ENCODE measurements at regions not wholly inside any gene's neighbourhood (a gene's known extent, or its start where the extent isn't known, plus 50 kb on each side); places are given as distances from the start of the nearest gene placed in this dataset.

- POLR2A ChIA-PET = no interaction called here
- Histone ChIP-seq H4K20me1 (ENCODE audit: insufficient read depth) (no peaks in the 10 kb centered on the region; the same call in 1 of the 2 replicates), H3K4me1 (ENCODE audit: control insufficient read depth in 1 of 2, insufficient read depth in 2 of 2, low read length in 2 of 2) (no peaks in the 10 kb centered on the region), H3K27me3 (ENCODE audit: insufficient read depth, low read length) (no peaks in the 10 kb centered on the region), H3K27ac (ENCODE audit: low read depth, low read length) (no peak overlapping the region), H3K4me3 (replicated peaks in 1 of 2; ENCODE audit: low read depth in 1 of 2, low read length in 2 of 2) (no peak overlapping the region), H3K36me3 (ENCODE audit: control insufficient read depth in 1 of 2, insufficient read depth in 2 of 2, low read length in 2 of 2) (no peaks in the 10 kb centered on the region), H3K79me2 (ENCODE audit: insufficient read depth, low read length) (no peaks in the 10 kb centered on the region), H3K9me2 (ENCODE audit: insufficient read depth) (no peaks in the 10 kb centered on the region), H3K9ac (ENCODE audit: low read length) (no peak overlapping the region), H2AFZ (ENCODE audit: low read depth, low read length, poor library complexity, severe bottlenecking) (no peak overlapping the region), H3K4me2 (ENCODE audit: low read length) (no peak overlapping the region), H3K9me3 (ENCODE audit: control insufficient read depth in 1 of 2, insufficient read depth in 1 of 2, low read depth in 1 of 2, low read length in 2 of 2) (no peaks in the 10 kb centered on the region)
- DNase-seq (ENCODE audit: low read depth, low spot score) (no peak), ATAC-seq (no peak)
- RAD21 ChIA-PET (ENCODE audit: low non-redundant PET in 1 of 2, low total read pairs in 2 of 2, uncharacterized antibody in 2 of 2, unreplicated experiment in 2 of 2) = no interaction called here
- CTCF ChIA-PET = no interaction called here
- intact Hi-C loops (cut with micrococcal nuclease) = loop anchor here (5.0 kb wide), 1 partner anchor 49 kb away; no protein-coding TSS in a partner anchor
- TF ChIP-seq, protein P1, sequence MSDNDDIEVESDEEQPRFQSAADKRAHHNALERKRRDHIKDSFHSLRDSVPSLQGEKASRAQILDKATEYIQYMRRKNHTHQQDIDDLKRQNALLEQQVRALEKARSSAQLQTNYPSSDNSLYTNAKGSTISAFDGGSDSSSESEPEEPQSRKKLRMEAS (IDR thresholded peaks at IDR 0.05) = no peak
- TF ChIP-seq ZFX (IDR thresholded peaks at IDR 0.05) (no peak), JUND (IDR thresholded peaks at IDR 0.05) (no peak), YY1 (IDR thresholded peaks at IDR 0.05; ENCODE audit: extremely low read depth, insufficient replicate concordance, low read depth, low read length) (no peak), POLR2A (IDR thresholded peaks at IDR 0.05; ENCODE audit: borderline replicate concordance, extremely low read depth, insufficient read depth, insufficient read length) (no peak)
- no TSS peak for BruUV-seq (replicated peaks)
Measured at GRCh38 chr9:29668732-29669131, 2095.5 kb upstream of the C9orf72 start.

- H3K4me2 ChIP-seq (ENCODE audit: low read length) = no peak overlapping the region
- H3K9ac ChIP-seq (ENCODE audit: low read length) = no peak overlapping the region
- no peak overlapping the region for H2AFZ ChIP-seq (ENCODE audit: low read depth, low read length, poor library complexity, severe bottlenecking)
- no peak for ATAC-seq
- CTCF ChIA-PET = no interaction called here
- no peaks in the 10 kb centered on the region for H3K4me1 ChIP-seq (ENCODE audit: control insufficient read depth in 1 of 2, insufficient read depth in 2 of 2, low read length in 2 of 2)
- intact Hi-C loops (cut with micrococcal nuclease) = loop anchor here (5.0 kb wide), 1 partner anchor 48 kb away; no protein-coding TSS in a partner anchor
- no peak overlapping the region for H3K27ac ChIP-seq (ENCODE audit: low read depth, low read length)
- no peaks in the 10 kb centered on the region for H3K36me3 ChIP-seq (ENCODE audit: control insufficient read depth in 1 of 2, insufficient read depth in 2 of 2, low read length in 2 of 2)
- H3K4me3 ChIP-seq (replicated peaks in 1 of 2; ENCODE audit: low read depth in 1 of 2, low read length in 2 of 2) = no peak overlapping the region
- H3K27me3 ChIP-seq (ENCODE audit: insufficient read depth, low read length) = no peaks in the 10 kb centered on the region
- no peak for TF ChIP-seq ZNF274 (IDR thresholded peaks at IDR 0.05; ENCODE audit: low read depth, low read length)
- TF ChIP-seq JUND (IDR thresholded peaks at IDR 0.05) = no peak
- no peak for TF ChIP-seq CEBPB (IDR thresholded peaks at IDR 0.05; ENCODE audit: low read depth)
- no peak for TF ChIP-seq EGR1 (IDR thresholded peaks at IDR 0.05; ENCODE audit: low read depth)
- TF ChIP-seq CBX3 (IDR thresholded peaks at IDR 0.05; ENCODE audit: low read depth) = no peak
- TF ChIP-seq, protein P2, sequence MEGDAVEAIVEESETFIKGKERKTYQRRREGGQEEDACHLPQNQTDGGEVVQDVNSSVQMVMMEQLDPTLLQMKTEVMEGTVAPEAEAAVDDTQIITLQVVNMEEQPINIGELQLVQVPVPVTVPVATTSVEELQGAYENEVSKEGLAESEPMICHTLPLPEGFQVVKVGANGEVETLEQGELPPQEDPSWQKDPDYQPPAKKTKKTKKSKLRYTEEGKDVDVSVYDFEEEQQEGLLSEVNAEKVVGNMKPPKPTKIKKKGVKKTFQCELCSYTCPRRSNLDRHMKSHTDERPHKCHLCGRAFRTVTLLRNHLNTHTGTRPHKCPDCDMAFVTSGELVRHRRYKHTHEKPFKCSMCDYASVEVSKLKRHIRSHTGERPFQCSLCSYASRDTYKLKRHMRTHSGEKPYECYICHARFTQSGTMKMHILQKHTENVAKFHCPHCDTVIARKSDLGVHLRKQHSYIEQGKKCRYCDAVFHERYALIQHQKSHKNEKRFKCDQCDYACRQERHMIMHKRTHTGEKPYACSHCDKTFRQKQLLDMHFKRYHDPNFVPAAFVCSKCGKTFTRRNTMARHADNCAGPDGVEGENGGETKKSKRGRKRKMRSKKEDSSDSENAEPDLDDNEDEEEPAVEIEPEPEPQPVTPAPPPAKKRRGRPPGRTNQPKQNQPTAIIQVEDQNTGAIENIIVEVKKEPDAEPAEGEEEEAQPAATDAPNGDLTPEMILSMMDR (IDR thresholded peaks at IDR 0.05 in 2 of 3, conservative IDR thresholded peaks at IDR 0.05 in 1 of 3; ENCODE audit: borderline replicate concordance in 1 of 3, insufficient read depth in 1 of 3, low read depth in 2 of 3, low read length in 2 of 3) = no peak
- no peak for TF ChIP-seq POLR2AphosphoS5 (IDR thresholded peaks at IDR 0.05; ENCODE audit: low read depth, low read length)
- no peak for TF ChIP-seq FOSL1 (IDR thresholded peaks at IDR 0.05; ENCODE audit: low read depth)
- no peak for DNase-seq (ENCODE audit: low read depth, low spot score)
- H3K79me2 ChIP-seq (ENCODE audit: insufficient read depth, low read length) = no peaks in the 10 kb centered on the region
- no TSS peak for BruUV-seq (replicated peaks)
- no peaks in the 10 kb centered on the region for H3K9me2 ChIP-seq (ENCODE audit: insufficient read depth)
- H3K9me3 ChIP-seq (ENCODE audit: control insufficient read depth in 1 of 2, insufficient read depth in 1 of 2, low read depth in 1 of 2, low read length in 2 of 2) = no peaks in the 10 kb centered on the region
- POLR2A ChIA-PET = no interaction called here
- RAD21 ChIA-PET (ENCODE audit: low non-redundant PET in 1 of 2, low total read pairs in 2 of 2, uncharacterized antibody in 2 of 2, unreplicated experiment in 2 of 2) = no interaction called here
- no peaks in the 10 kb centered on the region; the same call in 1 of the 2 replicates for H4K20me1 ChIP-seq (ENCODE audit: insufficient read depth)
Measured at GRCh38 chr9:29669613-29670012, 2096.3 kb upstream of the C9orf72 start.
